ENCODE measurements at regions not wholly inside any gene's neighbourhood (a gene's known extent, or its start where the extent isn't known, plus 50 kb on each side); places are given as distances from the start of the nearest gene placed in this dataset.

GRCh38 chr6:169977434-169978265 is 226.2 kb downstream of the ERMARD start:
- TF ChIP-seq ZNF274 (IDR thresholded peaks at IDR 0.05; ENCODE audit: low read depth, low read length) (no peak), YY1 (IDR thresholded peaks at IDR 0.05; ENCODE audit: insufficient read depth, insufficient read length) (no peak), SUZ12 (IDR thresholded peaks at IDR 0.05; ENCODE audit: extremely low read depth, insufficient read depth, insufficient read length) (no peak)

Data from NT2/D1 (cell line).